ENCODE measurements at regions not wholly inside any gene's neighbourhood (a gene's known extent, or its start where the extent isn't known, plus 50 kb on each side); places are given as distances from the start of the nearest gene placed in this dataset.
"Not testable (repeated sequence)": the region's sequence is repeated elsewhere in the genome, so short reads cannot be mapped to it uniquely, and the experiment has no call there.

DNA sequence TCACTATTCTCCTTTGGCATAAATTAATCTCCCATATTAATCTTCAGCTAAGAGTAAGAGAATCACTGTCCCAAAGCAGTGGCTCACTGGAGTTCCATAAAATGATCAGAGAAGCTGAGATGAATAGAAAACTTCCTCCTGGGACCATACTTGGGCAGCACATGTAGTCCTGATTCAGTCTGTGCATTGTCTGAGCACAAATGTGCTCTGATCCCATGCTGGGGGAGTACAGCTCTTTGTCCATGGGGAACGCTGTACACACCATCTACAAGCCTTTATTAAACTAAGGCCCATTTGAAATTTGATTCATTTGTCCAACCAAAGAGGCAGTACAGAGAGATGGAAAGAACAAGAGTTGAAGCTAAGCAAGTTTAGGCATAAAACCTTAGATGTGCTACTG, 147.4 kb upstream of the PGR start:
- Mint-ChIP-seq H3K27me3 (ENCODE audit: low read depth) (no peaks in the 10 kb centered on the region), H3K27ac (no peak overlapping the region), H3K4me1 (ENCODE audit: low read depth) (no peaks in the 10 kb centered on the region), H3K36me3 (ENCODE audit: low read depth) (no peaks in the 10 kb centered on the region), H3K9me3 (peaks cover 14% of the 10 kb centered on the region), H3K4me3 (no peak overlapping the region)
- no peak for DNase-seq (ENCODE audit: low spot score)

GRCh38 chr11:101269990-101270660, 140.5 kb upstream of the PGR start:
- Mint-ChIP-seq H3K4me1 (ENCODE audit: low read depth) (no peaks in the 10 kb centered on the region), H3K4me3 (no peak overlapping the region), H3K36me3 (ENCODE audit: low read depth) (no peaks in the 10 kb centered on the region), H3K27me3 (ENCODE audit: low read depth) (no peaks in the 10 kb centered on the region), H3K27ac (no peak overlapping the region), H3K9me3 (peaks cover 13% of the 10 kb centered on the region)
- no peak for DNase-seq (ENCODE audit: low spot score)

- peaks cover 16% of the 10 kb centered on the region for H3K9me3 Mint-ChIP-seq
- no peaks in the 10 kb centered on the region for H3K27me3 Mint-ChIP-seq (ENCODE audit: low read depth)
- no peak overlapping the region for H3K27ac Mint-ChIP-seq
Measured at GRCh38 chr11:101269390-101269789, 139.8 kb upstream of the PGR start.

DNA sequence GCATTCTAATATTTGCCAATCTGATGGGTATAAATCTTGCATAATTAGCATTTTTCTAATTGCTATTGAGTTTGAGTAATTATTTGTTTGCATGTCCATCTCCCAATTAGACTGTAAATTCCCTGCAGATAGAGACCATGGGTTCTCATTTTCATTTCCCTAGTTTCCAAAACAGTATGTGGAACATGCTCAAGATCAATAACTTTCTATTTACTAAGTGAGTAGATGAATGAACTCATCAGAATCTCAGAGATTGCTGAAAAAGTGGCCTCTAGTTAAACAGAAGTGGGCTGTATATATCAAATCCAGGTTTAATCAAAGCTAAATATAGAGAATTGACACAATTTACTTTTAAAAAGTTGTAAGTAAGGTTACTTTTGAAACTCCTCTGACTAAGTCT, 138.0 kb upstream of the PGR start:
- Mint-ChIP-seq H3K4me1 (ENCODE audit: low read depth) (no peaks in the 10 kb centered on the region), H3K27ac (no peak overlapping the region), H3K9me3 (peaks cover 16% of the 10 kb centered on the region), H3K36me3 (ENCODE audit: low read depth) (no peaks in the 10 kb centered on the region), H3K4me3 (no peak overlapping the region), H3K27me3 (ENCODE audit: low read depth) (no peaks in the 10 kb centered on the region)
- no peak for DNase-seq (ENCODE audit: low spot score)

More at GRCh38 chr11:101269390-101269789, 139.8 kb upstream of the PGR start:
- H3K36me3 Mint-ChIP-seq (ENCODE audit: low read depth) = no peaks in the 10 kb centered on the region
- H3K4me3 Mint-ChIP-seq = no peak overlapping the region
- DNase-seq (ENCODE audit: low spot score) = no peak
- H3K4me1 Mint-ChIP-seq (ENCODE audit: low read depth) = no peaks in the 10 kb centered on the region

- no peaks in the 10 kb centered on the region for H3K4me1 Mint-ChIP-seq (ENCODE audit: low read depth)
Measured at GRCh38 chr11:101264306-101264705, 134.7 kb upstream of the PGR start.

GRCh38 chr11:101262995-101263394, 133.4 kb upstream of the PGR start:
- Mint-ChIP-seq H3K27ac (no peak overlapping the region), H3K9me3 (peaks cover 6% of the 10 kb centered on the region), H3K4me1 (ENCODE audit: low read depth) (no peaks in the 10 kb centered on the region), H3K27me3 (ENCODE audit: low read depth) (no peaks in the 10 kb centered on the region), H3K36me3 (ENCODE audit: low read depth) (no peaks in the 10 kb centered on the region), H3K4me3 (no peak overlapping the region)
- no peak for DNase-seq (ENCODE audit: low spot score)

More at GRCh38 chr11:101264306-101264705, 134.7 kb upstream of the PGR start:
- Mint-ChIP-seq H3K27ac (no peak overlapping the region), H3K4me3 (no peak overlapping the region), H3K9me3 (peaks cover 11% of the 10 kb centered on the region), H3K36me3 (ENCODE audit: low read depth) (no peaks in the 10 kb centered on the region), H3K27me3 (ENCODE audit: low read depth) (no peaks in the 10 kb centered on the region)
- DNase-seq (ENCODE audit: low spot score) = no peak

GRCh38 chr11:101262258-101262657, 132.6 kb upstream of the PGR start:
- Mint-ChIP-seq H3K27ac (no peak overlapping the region), H3K4me1 (ENCODE audit: low read depth) (no peaks in the 10 kb centered on the region), H3K27me3 (ENCODE audit: low read depth) (no peaks in the 10 kb centered on the region), H3K4me3 (no peak overlapping the region), H3K9me3 (peaks cover 6% of the 10 kb centered on the region), H3K36me3 (ENCODE audit: low read depth) (no peaks in the 10 kb centered on the region)
- DNase-seq (ENCODE audit: low spot score) = no peak

DNA sequence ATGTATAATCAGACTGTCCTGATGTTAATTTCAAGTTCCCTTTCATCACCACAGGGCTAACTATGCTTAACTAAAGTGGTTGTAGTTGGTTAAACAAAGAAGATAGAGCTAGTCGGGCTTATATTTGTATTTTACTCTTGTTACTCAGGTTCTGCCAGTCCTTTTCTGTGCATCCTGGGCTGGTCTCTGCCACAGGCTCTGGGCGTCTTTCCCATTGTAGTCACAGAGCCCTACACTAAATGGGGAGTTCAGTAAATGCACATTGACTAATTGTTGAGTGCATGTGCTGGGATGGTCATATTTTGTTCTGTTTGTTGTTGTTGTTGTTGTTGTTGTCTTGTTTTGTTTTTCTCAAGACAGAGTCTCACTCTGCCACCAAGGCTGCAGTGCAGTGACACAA, 125.4 kb upstream of the PGR start:
- H3K27ac Mint-ChIP-seq = no peak overlapping the region
- H3K4me1 Mint-ChIP-seq (ENCODE audit: low read depth) = no peaks in the 10 kb centered on the region
- H3K9me3 Mint-ChIP-seq = no peaks in the 10 kb centered on the region
- DNase-seq (ENCODE audit: low spot score) = no peak
- H3K36me3 Mint-ChIP-seq (ENCODE audit: low read depth) = no peaks in the 10 kb centered on the region
- no peaks in the 10 kb centered on the region for H3K27me3 Mint-ChIP-seq (ENCODE audit: low read depth)
- no peak overlapping the region for H3K4me3 Mint-ChIP-seq

DNA sequence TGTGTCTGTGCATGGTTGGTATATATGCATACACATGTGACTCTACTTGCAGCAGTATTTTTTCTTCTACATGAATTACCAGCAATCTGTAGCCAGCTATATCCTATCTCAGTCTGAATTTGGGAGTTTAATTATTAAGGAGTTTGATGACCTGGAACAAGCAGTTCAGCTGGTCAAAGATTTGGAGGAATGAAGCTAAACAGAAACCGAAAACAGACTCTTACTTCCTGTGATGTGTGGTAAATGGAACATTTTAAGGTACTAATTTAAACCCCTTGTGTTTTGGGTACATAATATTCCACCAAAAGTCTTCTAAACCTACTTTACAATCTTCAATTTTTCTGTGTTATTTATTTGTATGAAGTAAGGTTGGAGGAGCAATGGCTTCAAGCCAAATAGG, 124.4 kb upstream of the PGR start:
- Mint-ChIP-seq H3K27me3 (ENCODE audit: low read depth) (no peaks in the 10 kb centered on the region), H3K9me3 (no peaks in the 10 kb centered on the region), H3K4me3 (no peak overlapping the region), H3K4me1 (ENCODE audit: low read depth) (no peaks in the 10 kb centered on the region), H3K36me3 (ENCODE audit: low read depth) (no peaks in the 10 kb centered on the region), H3K27ac (no peak overlapping the region)
- no peak for DNase-seq (ENCODE audit: low spot score)

- H3K27ac Mint-ChIP-seq; H3K27me3 Mint-ChIP-seq (ENCODE audit: low read depth); H3K36me3 Mint-ChIP-seq (ENCODE audit: low read depth); H3K4me3 Mint-ChIP-seq; DNase-seq (ENCODE audit: low spot score); H3K4me1 Mint-ChIP-seq (ENCODE audit: low read depth): not testable (repeated sequence)
- H3K9me3 Mint-ChIP-seq = peaks cover 13% of the 10 kb centered on the region
Measured at GRCh38 chr11:101245635-101246034, 116.0 kb upstream of the PGR start.

- not testable (repeated sequence) for DNase-seq (ENCODE audit: low spot score); H3K4me1 Mint-ChIP-seq (ENCODE audit: low read depth); H3K36me3 Mint-ChIP-seq (ENCODE audit: low read depth); H3K4me3 Mint-ChIP-seq; H3K27me3 Mint-ChIP-seq (ENCODE audit: low read depth); H3K27ac Mint-ChIP-seq
- H3K9me3 Mint-ChIP-seq = peaks cover 13% of the 10 kb centered on the region
Measured at GRCh38 chr11:101245081-101245480, 115.5 kb upstream of the PGR start.

DNA sequence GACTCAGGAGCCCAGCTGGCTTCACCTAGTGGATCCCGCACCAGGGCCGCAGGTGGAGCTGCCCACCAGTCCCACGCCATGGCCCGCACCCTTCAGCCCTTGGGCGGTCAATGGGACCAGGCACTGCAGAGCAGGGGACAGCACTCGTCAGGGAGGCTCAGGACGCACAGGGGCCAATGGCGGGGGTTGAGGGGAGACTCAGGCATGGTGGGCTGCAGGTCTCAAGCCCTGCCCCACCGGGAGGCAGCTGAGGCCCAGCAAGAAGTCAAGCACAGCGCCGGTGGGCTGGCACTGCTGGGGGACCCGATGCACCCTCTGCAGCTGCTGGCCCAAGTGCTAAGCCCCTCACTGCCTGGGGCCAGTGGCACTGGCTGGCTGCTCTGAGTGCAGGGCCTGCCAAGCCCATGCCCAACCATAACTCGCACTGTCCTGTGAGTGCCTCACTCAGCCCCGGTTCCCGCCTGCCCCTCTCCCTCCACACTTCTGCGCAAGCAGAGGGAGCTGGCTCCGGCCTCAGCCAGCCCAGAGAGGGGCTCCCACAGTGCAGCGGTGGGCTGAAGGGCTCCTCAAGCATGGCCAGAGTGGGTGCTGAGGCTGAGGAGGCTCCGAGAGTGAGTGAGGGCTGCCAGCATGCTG, 111.7 kb upstream of the PGR start:
- no peak overlapping the region for H3K4me3 Mint-ChIP-seq
- no peaks in the 10 kb centered on the region for H3K27me3 Mint-ChIP-seq (ENCODE audit: low read depth)
- DNase-seq (ENCODE audit: low spot score) = no peak
- peaks cover 15% of the 10 kb centered on the region for H3K9me3 Mint-ChIP-seq
- no peak overlapping the region for H3K27ac Mint-ChIP-seq
- no peaks in the 10 kb centered on the region for H3K4me1 Mint-ChIP-seq (ENCODE audit: low read depth)
- H3K36me3 Mint-ChIP-seq (ENCODE audit: low read depth) = no peaks in the 10 kb centered on the region

DNA sequence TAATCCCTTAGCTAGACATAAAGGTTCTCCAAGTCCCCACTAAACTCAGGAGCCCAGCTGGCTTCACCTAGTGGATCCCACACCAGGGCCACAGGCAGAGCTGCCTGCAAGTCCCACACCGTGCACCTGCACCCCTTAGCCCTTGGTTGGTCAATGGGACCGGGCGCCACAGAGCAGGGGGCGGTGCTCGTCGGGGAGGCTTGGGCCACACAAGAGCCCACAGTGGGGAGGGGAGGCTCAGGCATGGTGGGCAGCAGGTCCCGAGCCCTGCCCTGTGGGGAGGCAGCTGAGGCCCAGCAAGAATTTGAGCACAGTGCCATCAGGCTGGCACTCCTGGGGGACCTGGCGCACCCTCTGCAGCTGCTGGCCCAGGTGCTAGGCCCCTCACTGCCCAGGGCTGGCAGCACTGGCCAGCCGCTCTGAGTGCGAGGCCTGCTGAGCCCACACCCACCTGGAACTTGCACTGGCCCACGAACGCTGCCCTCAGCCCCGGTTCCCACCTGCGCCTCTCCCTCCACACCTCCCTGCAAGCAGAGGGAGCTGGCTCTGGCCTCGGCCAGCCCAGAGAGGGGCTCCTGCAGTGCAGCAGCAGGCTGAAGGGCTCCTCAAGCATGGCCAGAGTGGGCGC, 101.7 kb upstream of the PGR start:
- H3K27me3 Mint-ChIP-seq (ENCODE audit: low read depth); H3K36me3 Mint-ChIP-seq (ENCODE audit: low read depth); H3K4me1 Mint-ChIP-seq (ENCODE audit: low read depth); H3K4me3 Mint-ChIP-seq; DNase-seq (ENCODE audit: low spot score); H3K27ac Mint-ChIP-seq: not testable (repeated sequence)
- H3K9me3 Mint-ChIP-seq = peaks cover 40% of the 10 kb centered on the region

GRCh38 chr11:101226617-101227016, 97.0 kb upstream of the PGR start:
- Mint-ChIP-seq H3K27me3 (ENCODE audit: low read depth) (no peaks in the 10 kb centered on the region), H3K27ac (no peak overlapping the region), H3K4me1 (ENCODE audit: low read depth) (no peaks in the 10 kb centered on the region), H3K36me3 (ENCODE audit: low read depth) (no peaks in the 10 kb centered on the region), H3K9me3 (peaks cover 46% of the 10 kb centered on the region), H3K4me3 (no peak overlapping the region)
- no peak for DNase-seq (ENCODE audit: low spot score)
